GM19438 (cell line): ENCODE measurements at regions not wholly inside any gene's neighbourhood (a gene's known extent, or its start where the extent isn't known, plus 50 kb on each side); places are given as distances from the start of the nearest gene placed in this dataset.
"Not testable (repeated sequence)": the region's sequence is repeated elsewhere in the genome, so short reads cannot be mapped to it uniquely, and the experiment has no call there.

Experiments used
- ATAC-seq: cut with Tn5 transposase; IDR thresholded peaks from one replicate; pipeline ENCODE4 v1.9.1; 2021; ENCODE audit warnings: low read depth; ENCODE audit not compliant: unreplicated experiment

DNA sequence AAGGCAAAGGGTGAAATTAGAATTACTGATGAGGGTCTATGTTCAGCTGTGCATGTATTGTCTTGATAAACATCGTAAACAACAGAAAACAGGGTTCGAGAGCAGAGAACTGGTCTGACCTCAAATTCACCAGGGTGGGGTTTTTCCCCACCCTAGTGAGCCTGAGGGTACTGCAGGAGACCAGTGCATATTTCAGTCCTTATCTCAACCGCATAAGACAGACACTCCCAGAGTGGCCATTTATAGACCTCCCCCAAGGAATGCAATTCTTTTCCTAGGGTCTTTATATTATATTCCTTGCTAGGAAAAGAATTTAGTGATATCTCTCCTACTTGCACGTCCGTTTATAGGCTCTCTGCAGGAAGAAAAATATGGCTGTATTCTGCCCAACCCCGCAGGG, 257.0 kb upstream of the OSR1 start:
- not testable (repeated sequence) for ATAC-seq

GRCh38 chr2:19614066-19614465, 255.6 kb upstream of the OSR1 start:
- no peak for ATAC-seq

DNA sequence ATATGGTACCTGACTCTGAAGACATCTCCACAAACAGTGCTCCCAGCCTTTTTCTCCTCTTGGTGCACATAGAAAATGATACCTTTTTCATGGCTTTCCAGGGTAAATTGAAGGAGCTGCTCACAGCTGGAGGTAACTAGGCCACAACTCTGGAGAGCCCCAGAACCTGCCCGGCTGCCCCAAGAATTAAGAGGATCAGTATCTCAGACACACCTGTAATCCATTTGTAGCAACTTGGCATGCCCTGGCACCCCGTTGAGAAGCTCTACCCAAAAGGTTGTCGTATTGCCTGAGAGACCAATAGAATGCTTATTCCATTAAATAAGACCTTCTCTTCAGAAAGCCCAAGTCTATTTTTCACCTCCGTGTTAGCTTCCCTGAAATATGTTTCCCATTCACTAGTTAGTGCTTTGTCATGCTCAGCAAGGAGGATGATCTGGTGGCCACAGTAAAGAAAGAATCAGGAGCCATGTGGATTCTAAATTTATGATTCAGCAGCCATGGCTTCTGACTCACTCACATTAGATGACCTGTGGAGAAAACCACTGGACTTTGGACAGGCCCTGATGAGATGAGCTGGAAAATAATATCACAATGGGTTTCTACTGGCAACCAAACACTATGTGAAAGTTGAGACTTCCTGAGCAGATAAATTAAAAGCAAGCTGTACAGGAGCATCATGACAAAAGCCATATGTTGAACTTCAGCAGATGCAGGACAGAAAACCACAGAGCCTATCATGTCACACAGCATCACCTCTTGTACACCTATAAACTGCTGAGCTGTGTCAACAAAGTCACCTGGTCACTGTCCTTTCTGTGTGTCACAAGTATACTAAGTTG, 253.3 kb upstream of the OSR1 start:
- ATAC-seq: no peak

- no peak for ATAC-seq
Measured at GRCh38 chr2:19609266-19609665, 250.8 kb upstream of the OSR1 start.

DNA sequence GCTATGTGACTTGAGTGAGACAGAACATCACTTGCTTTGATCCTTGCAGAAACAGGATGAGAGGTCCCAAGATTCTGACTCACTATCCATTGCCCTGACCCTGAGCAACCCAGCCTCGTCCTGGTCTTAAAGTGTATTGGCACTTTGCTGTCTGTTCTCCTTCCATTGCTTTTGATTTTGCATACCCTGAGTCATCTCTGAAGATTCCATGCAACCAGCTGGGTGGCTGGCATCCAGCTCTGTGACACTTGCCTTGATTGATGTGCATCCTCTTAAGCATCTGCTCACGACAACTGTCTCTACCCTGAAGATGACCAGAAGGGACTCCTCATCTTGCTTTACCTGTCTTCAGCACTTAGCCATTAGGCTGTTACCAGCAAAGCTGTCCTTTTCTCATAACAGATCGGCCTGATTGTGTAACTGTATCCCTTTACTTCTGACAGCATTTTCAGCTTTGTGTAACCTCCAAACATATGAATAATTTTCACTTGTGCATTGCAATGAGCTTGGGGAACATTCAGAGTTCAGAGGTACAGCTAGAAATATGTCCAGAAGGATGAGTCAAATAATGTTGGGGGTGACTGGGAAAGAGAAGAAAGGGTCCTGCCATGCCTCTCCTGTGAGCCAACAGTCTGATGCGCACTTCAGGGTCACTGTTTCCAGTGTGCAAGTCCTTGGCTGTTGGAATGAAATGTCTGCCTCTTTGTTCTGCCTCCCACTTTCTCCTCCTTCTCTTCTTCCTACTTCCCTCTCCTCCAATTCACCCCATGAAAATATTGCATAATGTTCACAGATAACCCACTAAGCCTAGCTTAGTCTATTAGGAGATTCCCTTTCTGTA, 249.7 kb upstream of the OSR1 start:
- ATAC-seq: no peak

DNA sequence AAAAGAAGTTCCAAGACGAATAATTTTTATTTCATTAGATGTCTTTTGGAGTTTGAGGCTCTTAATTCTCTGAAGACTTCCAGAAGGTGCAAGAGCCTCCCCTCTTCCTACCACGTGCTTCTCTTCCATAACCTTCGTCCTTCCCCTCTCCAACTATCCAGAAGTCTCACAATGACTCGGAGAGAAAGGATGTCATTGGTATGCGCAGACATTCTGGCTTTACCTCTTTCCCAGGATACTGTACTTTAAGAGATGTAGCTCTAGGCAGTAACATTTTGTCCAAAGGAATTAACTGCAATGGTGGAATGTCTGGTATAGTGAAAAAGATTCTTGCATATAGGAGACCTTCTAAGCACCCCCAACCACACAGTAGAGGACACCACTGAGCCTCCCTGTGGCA, 249.0 kb upstream of the OSR1 start:
- ATAC-seq: no peak

DNA sequence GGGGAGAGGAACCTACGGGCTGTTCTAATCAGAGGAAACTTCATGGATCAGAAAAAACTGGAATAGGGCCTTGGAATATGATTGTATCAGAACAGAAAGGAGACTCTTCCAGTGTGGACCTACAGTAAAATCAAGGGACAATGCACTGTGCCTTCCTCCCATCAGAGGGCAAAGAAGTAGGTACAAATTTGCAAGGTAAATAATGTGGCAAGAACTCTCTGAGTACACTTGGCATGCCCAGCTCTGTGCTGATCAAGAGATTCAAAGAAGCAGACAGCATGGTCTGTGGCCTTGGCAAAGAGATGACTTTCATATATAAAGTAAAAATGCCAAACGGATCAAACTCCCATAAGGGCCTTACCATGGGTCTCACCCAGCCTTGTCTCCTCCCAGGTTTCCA, 242.6 kb upstream of the OSR1 start:
- no peak for ATAC-seq

DNA sequence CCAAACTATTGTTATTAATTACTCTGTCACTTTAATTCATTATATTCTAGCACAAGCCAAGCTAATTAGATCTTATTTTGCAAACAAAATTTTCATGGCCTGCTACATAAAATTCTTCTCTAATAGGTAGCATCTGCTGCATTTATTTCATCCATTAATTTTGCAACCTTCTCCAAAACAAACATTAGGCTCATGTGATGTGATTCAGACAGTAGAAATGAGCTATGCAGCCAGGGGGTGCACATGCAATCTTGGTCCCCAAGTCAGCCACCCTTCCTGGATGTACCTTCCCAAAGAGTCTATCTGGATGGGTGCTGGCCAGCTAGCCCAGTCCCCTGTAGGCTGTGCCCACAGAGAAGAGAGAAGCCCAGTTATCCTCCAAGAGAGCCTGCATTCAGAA, 242.1 kb upstream of the OSR1 start:
- ATAC-seq: no peak

DNA sequence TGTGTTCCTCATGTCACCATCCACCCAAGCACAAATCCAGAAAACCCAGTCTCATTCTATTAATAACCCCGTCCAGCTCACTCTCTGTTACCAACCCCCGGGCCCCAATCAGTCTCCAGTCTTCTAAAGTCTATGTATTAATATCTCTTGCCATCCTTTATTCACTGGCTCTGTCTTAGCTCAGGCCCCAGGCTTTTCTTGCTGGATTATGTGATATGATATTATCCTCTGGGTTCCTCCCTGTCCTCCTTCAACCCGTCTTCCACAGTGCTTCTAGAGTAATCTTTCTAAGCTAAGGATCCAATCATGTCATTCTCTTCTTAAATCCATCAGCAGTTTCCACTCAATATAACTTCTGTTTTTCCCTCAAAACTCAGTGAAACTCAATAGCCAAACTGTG, 240.5 kb upstream of the OSR1 start:
- no peak for ATAC-seq

- ATAC-seq: no peak
Measured at GRCh38 chr2:19592197-19592596, 233.8 kb upstream of the OSR1 start.

- no peak for ATAC-seq
Measured at GRCh38 chr2:19589791-19590190, 231.4 kb upstream of the OSR1 start.

GRCh38 chr2:19580830-19581229, 222.4 kb upstream of the OSR1 start:
- ATAC-seq: no peak

DNA sequence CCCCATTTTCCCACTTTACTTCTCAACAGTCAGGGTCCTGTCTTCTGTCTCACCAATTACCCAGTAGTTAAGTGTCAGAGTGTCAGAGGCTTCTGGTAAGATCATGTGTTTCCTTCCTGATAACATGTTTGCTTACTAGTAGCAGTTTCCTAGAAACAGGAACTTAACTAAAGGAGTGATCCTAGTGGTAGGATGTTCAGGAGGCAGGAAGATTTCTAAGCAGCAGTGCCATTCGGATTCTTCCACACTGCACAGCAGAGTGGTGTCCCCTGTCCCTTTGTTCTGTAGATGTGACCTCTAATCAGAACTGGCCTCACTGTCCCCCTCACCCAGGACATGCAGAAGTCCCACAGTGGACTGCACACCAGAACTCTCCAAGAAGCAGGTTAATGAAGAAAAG, 221.8 kb upstream of the OSR1 start:
- ATAC-seq: no peak

GRCh38 chr2:19579461-19579860, 221.0 kb upstream of the OSR1 start:
- ATAC-seq: no peak

DNA sequence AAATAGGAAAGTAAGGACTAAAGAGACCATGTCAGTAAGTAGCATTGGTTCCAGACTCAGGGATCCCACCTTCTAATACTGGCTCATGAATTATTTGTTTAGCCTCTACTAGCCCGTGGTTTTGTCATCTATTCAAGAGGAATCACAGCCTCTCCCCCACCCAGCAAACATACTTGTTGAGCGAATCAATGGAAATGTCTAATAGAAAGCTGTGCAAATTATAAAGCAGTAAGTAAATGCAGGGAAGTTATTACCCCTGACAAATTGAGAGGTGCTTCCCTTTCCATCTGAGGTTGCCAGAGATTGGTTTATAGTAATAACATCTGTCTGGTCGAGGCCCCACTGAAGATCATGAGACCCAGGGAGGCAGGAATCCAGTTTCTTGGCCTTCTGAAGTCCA, 219.3 kb upstream of the OSR1 start:
- ATAC-seq: no peak

DNA sequence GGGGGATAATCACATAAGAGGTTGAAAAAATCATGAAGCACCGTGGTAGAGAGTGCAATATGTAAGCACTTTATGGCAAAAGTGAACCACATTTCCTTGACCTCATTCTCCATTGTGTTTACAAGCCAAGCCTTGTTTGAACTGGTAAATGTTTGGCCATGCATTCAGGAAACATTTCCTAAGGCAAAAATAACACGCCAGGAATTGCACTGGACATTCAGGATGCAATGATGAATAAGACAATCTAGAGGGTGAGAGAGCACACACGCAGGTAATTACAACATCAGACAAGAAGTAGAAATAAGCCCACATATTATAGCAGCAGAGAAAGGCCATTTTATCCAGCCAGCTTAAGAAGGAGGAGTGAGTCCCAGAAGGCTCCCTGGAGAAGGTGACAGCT, 218.0 kb upstream of the OSR1 start:
- no peak for ATAC-seq

DNA sequence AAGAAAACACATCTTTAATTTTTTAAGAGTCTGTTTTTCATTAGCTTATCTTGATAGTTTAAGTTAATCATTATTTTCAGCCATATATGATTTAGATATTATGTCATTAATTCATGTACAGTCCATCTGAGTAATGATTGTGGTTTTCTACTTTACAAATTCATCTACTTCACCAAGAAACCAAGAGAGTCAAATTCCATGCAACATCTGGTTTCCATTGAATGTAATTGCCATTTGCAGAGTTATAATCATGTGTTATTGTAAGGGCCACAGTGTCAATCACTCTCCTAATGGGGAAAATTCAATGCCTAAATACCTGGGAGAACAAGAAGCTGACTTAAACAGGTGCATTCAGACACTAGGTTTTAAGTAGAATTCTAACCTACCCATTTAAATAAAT, 217.2 kb upstream of the OSR1 start:
- no peak for ATAC-seq

GRCh38 chr2:19574778-19575260, 216.4 kb upstream of the OSR1 start:
- no peak for ATAC-seq

- no peak for ATAC-seq
Measured at GRCh38 chr2:19573784-19574183, 215.4 kb upstream of the OSR1 start.

DNA sequence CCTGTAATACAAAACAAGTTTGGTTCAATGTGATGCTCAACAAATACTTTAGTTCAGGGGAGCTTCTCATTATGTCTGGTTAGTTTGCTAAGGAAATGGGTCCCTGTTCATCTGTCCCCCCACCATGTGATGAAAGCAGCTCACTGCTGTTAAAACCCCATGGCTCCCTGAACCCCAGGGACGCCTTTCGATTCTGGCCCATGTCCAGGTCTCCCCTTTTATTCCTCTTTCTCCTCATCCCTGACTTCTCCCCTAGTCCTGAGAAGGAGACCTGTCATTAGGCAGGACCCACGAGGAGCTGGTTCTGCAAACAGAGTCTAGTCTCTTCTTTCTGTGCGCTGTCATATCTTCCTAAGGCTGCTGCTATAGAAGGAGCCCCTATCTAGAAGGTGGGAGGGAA, 213.3 kb upstream of the OSR1 start:
- no peak for ATAC-seq

DNA sequence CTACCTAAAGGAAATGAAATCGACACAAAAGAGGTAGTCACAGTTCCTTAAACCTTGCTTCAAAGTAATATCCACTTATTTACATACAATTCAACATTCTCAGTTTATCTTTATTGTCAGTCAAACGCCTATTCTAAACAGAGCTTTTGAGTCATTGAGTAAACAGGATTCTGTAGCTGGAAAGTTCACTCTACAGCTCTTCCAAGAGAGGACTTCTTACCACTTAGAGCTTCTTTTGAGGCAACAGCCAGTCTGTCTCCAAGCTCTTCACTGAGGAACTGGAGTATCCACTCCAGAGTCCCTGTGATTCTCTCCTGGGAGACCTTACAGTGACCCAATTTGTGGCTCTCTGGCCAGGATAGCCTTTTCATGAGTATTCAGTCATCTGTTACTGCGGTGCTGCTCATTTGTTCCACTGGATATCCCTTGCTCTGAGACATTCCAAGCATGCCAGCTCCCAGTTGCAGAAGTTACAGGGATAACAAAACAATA, 210.9 kb upstream of the OSR1 start:
- ATAC-seq: no peak

- ATAC-seq: no peak
Measured at GRCh38 chr2:19568809-19569208, 210.4 kb upstream of the OSR1 start.
